ENCODE measurements at regions not wholly inside any gene's neighbourhood (a gene's known extent, or its start where the extent isn't known, plus 50 kb on each side); places are given as distances from the start of the nearest gene placed in this dataset.

- TF ChIP-seq TCF7L2 (IDR thresholded peaks at IDR 0.05; ENCODE audit: borderline replicate concordance, extremely low read depth, insufficient read depth, insufficient read length) (no peak), ZBTB33 (IDR thresholded peaks at IDR 0.05; ENCODE audit: extremely low read depth, insufficient replicate concordance, low read length) (no peak), YY1 (IDR thresholded peaks at IDR 0.05; ENCODE audit: extremely low read depth, insufficient replicate concordance, low read depth, low read length) (no peak), CBX3 (IDR thresholded peaks at IDR 0.05; ENCODE audit: low read depth) (no peak), REST (IDR thresholded peaks at IDR 0.05; ENCODE audit: low read depth) (no peak), EGR1 (IDR thresholded peaks at IDR 0.05; ENCODE audit: low read depth) (no peak), EZH2phosphoT487 (IDR thresholded peaks at IDR 0.05; ENCODE audit: borderline replicate concordance) (no peak), JUND (IDR thresholded peaks at IDR 0.05) (no peak), ZFX (IDR thresholded peaks at IDR 0.05) (no peak), SP1 (IDR thresholded peaks at IDR 0.05; ENCODE audit: low read depth) (no peak), CEBPB (IDR thresholded peaks at IDR 0.05; ENCODE audit: low read depth) (no peak), ATF3 (IDR thresholded peaks at IDR 0.05) (no peak), FOSL1 (IDR thresholded peaks at IDR 0.05; ENCODE audit: low read depth) (no peak), EZH2 (IDR thresholded peaks at IDR 0.05) (no peak), RAD21 (IDR thresholded peaks at IDR 0.05; ENCODE audit: low read depth) (no peak), MAX (IDR thresholded peaks at IDR 0.05) (no peak), SIN3A (IDR thresholded peaks at IDR 0.05; ENCODE audit: low read depth) (no peak), ZNF274 (IDR thresholded peaks at IDR 0.05; ENCODE audit: low read depth, low read length) (no peak), POLR2A (IDR thresholded peaks at IDR 0.05; ENCODE audit: borderline replicate concordance, extremely low read depth, insufficient read depth, insufficient read length) (no peak)
- TF ChIP-seq, protein P1, sequence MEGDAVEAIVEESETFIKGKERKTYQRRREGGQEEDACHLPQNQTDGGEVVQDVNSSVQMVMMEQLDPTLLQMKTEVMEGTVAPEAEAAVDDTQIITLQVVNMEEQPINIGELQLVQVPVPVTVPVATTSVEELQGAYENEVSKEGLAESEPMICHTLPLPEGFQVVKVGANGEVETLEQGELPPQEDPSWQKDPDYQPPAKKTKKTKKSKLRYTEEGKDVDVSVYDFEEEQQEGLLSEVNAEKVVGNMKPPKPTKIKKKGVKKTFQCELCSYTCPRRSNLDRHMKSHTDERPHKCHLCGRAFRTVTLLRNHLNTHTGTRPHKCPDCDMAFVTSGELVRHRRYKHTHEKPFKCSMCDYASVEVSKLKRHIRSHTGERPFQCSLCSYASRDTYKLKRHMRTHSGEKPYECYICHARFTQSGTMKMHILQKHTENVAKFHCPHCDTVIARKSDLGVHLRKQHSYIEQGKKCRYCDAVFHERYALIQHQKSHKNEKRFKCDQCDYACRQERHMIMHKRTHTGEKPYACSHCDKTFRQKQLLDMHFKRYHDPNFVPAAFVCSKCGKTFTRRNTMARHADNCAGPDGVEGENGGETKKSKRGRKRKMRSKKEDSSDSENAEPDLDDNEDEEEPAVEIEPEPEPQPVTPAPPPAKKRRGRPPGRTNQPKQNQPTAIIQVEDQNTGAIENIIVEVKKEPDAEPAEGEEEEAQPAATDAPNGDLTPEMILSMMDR (IDR thresholded peaks at IDR 0.05 in 2 of 3, conservative IDR thresholded peaks at IDR 0.05 in 1 of 3; ENCODE audit: borderline replicate concordance in 1 of 3, insufficient read depth in 1 of 3, low read depth in 2 of 3, low read length in 2 of 3), result no peak
- no peaks in the 10 kb centered on the region for H3K27me3 ChIP-seq (ENCODE audit: insufficient read depth, low read length)
- POLR2A ChIA-PET, result no interaction called here
- H3K4me3 ChIP-seq (replicated peaks in 1 of 2; ENCODE audit: low read depth in 1 of 2, low read length in 2 of 2), result no peak overlapping the region
- no peaks in the 10 kb centered on the region for H3K79me2 ChIP-seq (ENCODE audit: insufficient read depth, low read length)
- no peak overlapping the region for H3K9ac ChIP-seq (ENCODE audit: low read length)
- BruUV-seq (replicated peaks), result no TSS peak
- no peak overlapping the region for H2AFZ ChIP-seq (ENCODE audit: low read depth, low read length, poor library complexity, severe bottlenecking)
- ATAC-seq (no peak), DNase-seq (ENCODE audit: low read depth, low spot score) (no peak)
- intact Hi-C loops (cut with micrococcal nuclease), result no loop called here
- CTCF ChIA-PET, result no interaction called here
- no peaks in the 10 kb centered on the region for H3K36me3 ChIP-seq (ENCODE audit: control insufficient read depth in 1 of 2, insufficient read depth in 2 of 2, low read length in 2 of 2)
- no peaks in the 10 kb centered on the region for H3K4me1 ChIP-seq (ENCODE audit: control insufficient read depth in 1 of 2, insufficient read depth in 2 of 2, low read length in 2 of 2)
- RAD21 ChIA-PET (ENCODE audit: low non-redundant PET in 1 of 2, low total read pairs in 2 of 2, uncharacterized antibody in 2 of 2, unreplicated experiment in 2 of 2), result no interaction called here
- H3K27ac ChIP-seq (ENCODE audit: low read depth, low read length), result no peak overlapping the region
- H3K9me2 ChIP-seq (ENCODE audit: insufficient read depth), result peaks cover 3% of the 10 kb centered on the region; the same call in 1 of the 2 replicates
- H3K4me2 ChIP-seq (ENCODE audit: low read length), result no peak overlapping the region
- H4K20me1 ChIP-seq (ENCODE audit: insufficient read depth), result no peaks in the 10 kb centered on the region
- no peaks in the 10 kb centered on the region for H3K9me3 ChIP-seq (ENCODE audit: control insufficient read depth in 1 of 2, insufficient read depth in 1 of 2, low read depth in 1 of 2, low read length in 2 of 2)
Measured at GRCh38 chr2:194539425-194539824, 1117.6 kb upstream of the SLC39A10 start.

All from HCT116 (cell line).